ENCODE measurements at regions not wholly inside any gene's neighbourhood (a gene's known extent, or its start where the extent isn't known, plus 50 kb on each side); places are given as distances from the start of the nearest gene placed in this dataset.
"Not testable (repeated sequence)": the region's sequence is repeated elsewhere in the genome, so short reads cannot be mapped to it uniquely, and the experiment has no call there.

- no peaks in the 10 kb centered on the region for H3K4me1 Mint-ChIP-seq
- H3K27me3 Mint-ChIP-seq: peaks cover 7% of the 10 kb centered on the region
- CTCF ChIA-PET: no interaction called here
- no peak overlapping the region for H3K27ac Mint-ChIP-seq
- no peak overlapping the region for H3K4me3 Mint-ChIP-seq
- peaks cover 8% of the 10 kb centered on the region for H3K9me3 Mint-ChIP-seq (ENCODE audit: low read depth)
- ATAC-seq (no peak), DNase-seq (no peak)
- peaks cover 2% of the 10 kb centered on the region for H3K36me3 Mint-ChIP-seq
Measured at GRCh38 chr12:70008944-70009343, 183.9 kb downstream of the MYRFL start.

- no peak overlapping the region for H3K4me3 Mint-ChIP-seq
- no peak for DNase-seq
- H3K9me3 Mint-ChIP-seq (ENCODE audit: low read depth): peaks cover 8% of the 10 kb centered on the region
- H3K27me3 Mint-ChIP-seq: peaks cover 7% of the 10 kb centered on the region
- no peaks in the 10 kb centered on the region for H3K4me1 Mint-ChIP-seq
- H3K36me3 Mint-ChIP-seq: peaks cover 2% of the 10 kb centered on the region
- no peak for ATAC-seq
- CTCF ChIA-PET: no interaction called here
- no peak overlapping the region for H3K27ac Mint-ChIP-seq
Measured at GRCh38 chr12:70011353-70011752, 186.3 kb downstream of the MYRFL start.

- H3K4me1 Mint-ChIP-seq; ATAC-seq; H3K4me3 Mint-ChIP-seq; CTCF ChIA-PET; H3K36me3 Mint-ChIP-seq; H3K9me3 Mint-ChIP-seq (ENCODE audit: low read depth); H3K27me3 Mint-ChIP-seq; H3K27ac Mint-ChIP-seq; DNase-seq: not testable (repeated sequence)
Measured at GRCh38 chr12:70013016-70013415, 188.0 kb downstream of the MYRFL start.

GRCh38 chr12:70028515-70028914 is 203.5 kb downstream of the MYRFL start:
- H3K4me1 Mint-ChIP-seq: no peaks in the 10 kb centered on the region
- peaks cover 28% of the 10 kb centered on the region for H3K27me3 Mint-ChIP-seq
- ATAC-seq (no peak), DNase-seq (no peak)
- H3K27ac Mint-ChIP-seq: no peak overlapping the region
- CTCF ChIA-PET: no interaction called here
- H3K36me3 Mint-ChIP-seq: no peaks in the 10 kb centered on the region
- H3K4me3 Mint-ChIP-seq: no peak overlapping the region
- no peaks in the 10 kb centered on the region for H3K9me3 Mint-ChIP-seq (ENCODE audit: low read depth)

GRCh38 chr12:70028918-70029317 is 203.9 kb downstream of the MYRFL start:
- DNase-seq (no peak), ATAC-seq (no peak)
- Mint-ChIP-seq H3K27ac (no peak overlapping the region), H3K4me1 (no peaks in the 10 kb centered on the region), H3K9me3 (ENCODE audit: low read depth) (no peaks in the 10 kb centered on the region), H3K36me3 (no peaks in the 10 kb centered on the region), H3K27me3 (peaks cover 28% of the 10 kb centered on the region), H3K4me3 (no peak overlapping the region)
- CTCF ChIA-PET: no interaction called here

GRCh38 chr12:70031046-70031445 is 206.0 kb downstream of the MYRFL start:
- Mint-ChIP-seq H3K27me3 (peaks cover 26% of the 10 kb centered on the region), H3K4me1 (no peaks in the 10 kb centered on the region), H3K27ac (no peak overlapping the region), H3K4me3 (no peak overlapping the region), H3K9me3 (ENCODE audit: low read depth) (no peaks in the 10 kb centered on the region), H3K36me3 (no peaks in the 10 kb centered on the region)
- DNase-seq (no peak), ATAC-seq (no peak)
- CTCF ChIA-PET: no interaction called here

GRCh38 chr12:70032076-70032475 is 207.0 kb downstream of the MYRFL start:
- peaks cover 29% of the 10 kb centered on the region for H3K27me3 Mint-ChIP-seq
- H3K4me1 Mint-ChIP-seq: no peaks in the 10 kb centered on the region
- CTCF ChIA-PET: no interaction called here
- H3K27ac Mint-ChIP-seq: no peak overlapping the region
- ATAC-seq (no peak), DNase-seq (no peak)
- no peak overlapping the region for H3K4me3 Mint-ChIP-seq
- no peaks in the 10 kb centered on the region for H3K9me3 Mint-ChIP-seq (ENCODE audit: low read depth)
- H3K36me3 Mint-ChIP-seq: no peaks in the 10 kb centered on the region

- Mint-ChIP-seq H3K4me3 (no peak overlapping the region), H3K27ac (no peak overlapping the region), H3K4me1 (no peaks in the 10 kb centered on the region), H3K27me3 (peaks cover 33% of the 10 kb centered on the region), H3K9me3 (ENCODE audit: low read depth) (no peaks in the 10 kb centered on the region), H3K36me3 (no peaks in the 10 kb centered on the region)
- DNase-seq (no peak), ATAC-seq (no peak)
- CTCF ChIA-PET: no interaction called here
Measured at GRCh38 chr12:70033310-70033709, 208.3 kb downstream of the MYRFL start.

GRCh38 chr12:70040141-70040540 is 203.1 kb upstream of the CNOT2 start:
- DNase-seq (no peak), ATAC-seq (no peak)
- CTCF ChIA-PET: no interaction called here
- Mint-ChIP-seq H3K9me3 (ENCODE audit: low read depth) (no peaks in the 10 kb centered on the region), H3K4me3 (no peak overlapping the region), H3K36me3 (no peaks in the 10 kb centered on the region), H3K27me3 (peaks cover 7% of the 10 kb centered on the region), H3K27ac (no peak overlapping the region), H3K4me1 (no peaks in the 10 kb centered on the region)

- CTCF ChIA-PET: no interaction called here
- ATAC-seq (no peak), DNase-seq (no peak)
- Mint-ChIP-seq H3K27ac (no peak overlapping the region), H3K27me3 (peaks cover 18% of the 10 kb centered on the region), H3K4me3 (no peak overlapping the region), H3K4me1 (no peaks in the 10 kb centered on the region), H3K9me3 (ENCODE audit: low read depth) (no peaks in the 10 kb centered on the region), H3K36me3 (no peaks in the 10 kb centered on the region)
Measured at GRCh38 chr12:70042675-70043074, 200.6 kb upstream of the CNOT2 start.

- no peak overlapping the region for H3K4me3 Mint-ChIP-seq
- H3K27me3 Mint-ChIP-seq: peaks cover 17% of the 10 kb centered on the region
- no peak overlapping the region for H3K27ac Mint-ChIP-seq
- no peak for ATAC-seq
- no peak for DNase-seq
- H3K4me1 Mint-ChIP-seq: no peaks in the 10 kb centered on the region
- CTCF ChIA-PET: no interaction called here
- H3K9me3 Mint-ChIP-seq (ENCODE audit: low read depth): no peaks in the 10 kb centered on the region
- no peaks in the 10 kb centered on the region for H3K36me3 Mint-ChIP-seq
Measured at GRCh38 chr12:70043490-70044138, 199.6 kb upstream of the CNOT2 start.

- CTCF ChIA-PET: no interaction called here
- ATAC-seq (no peak), DNase-seq (no peak)
- H3K4me1 Mint-ChIP-seq: peaks cover 4% of the 10 kb centered on the region
- no peak overlapping the region for H3K4me3 Mint-ChIP-seq
- no peaks in the 10 kb centered on the region for H3K9me3 Mint-ChIP-seq (ENCODE audit: low read depth)
- no peaks in the 10 kb centered on the region for H3K36me3 Mint-ChIP-seq
- no peak overlapping the region for H3K27ac Mint-ChIP-seq
- H3K27me3 Mint-ChIP-seq: peaks cover 17% of the 10 kb centered on the region
Measured at GRCh38 chr12:70044167-70044566, 199.1 kb upstream of the CNOT2 start.

GRCh38 chr12:70045036-70045435 is 198.2 kb upstream of the CNOT2 start:
- DNase-seq (no peak), ATAC-seq (no peak)
- no peak overlapping the region for H3K27ac Mint-ChIP-seq
- H3K4me1 Mint-ChIP-seq: peaks cover 10% of the 10 kb centered on the region
- H3K4me3 Mint-ChIP-seq: no peak overlapping the region
- H3K36me3 Mint-ChIP-seq: no peaks in the 10 kb centered on the region
- peaks cover 17% of the 10 kb centered on the region for H3K27me3 Mint-ChIP-seq
- CTCF ChIA-PET: no interaction called here
- H3K9me3 Mint-ChIP-seq (ENCODE audit: low read depth): no peaks in the 10 kb centered on the region

GRCh38 chr12:70045514-70045913 is 197.7 kb upstream of the CNOT2 start:
- CTCF ChIA-PET: no interaction called here
- Mint-ChIP-seq H3K36me3 (no peaks in the 10 kb centered on the region), H3K27ac (no peak overlapping the region), H3K4me1 (peaks cover 15% of the 10 kb centered on the region), H3K27me3 (peaks cover 17% of the 10 kb centered on the region), H3K4me3 (no peak overlapping the region), H3K9me3 (ENCODE audit: low read depth) (no peaks in the 10 kb centered on the region)
- DNase-seq: no peak
- ATAC-seq: no peak
